ENCODE measurements at regions not wholly inside any gene's neighbourhood (a gene's known extent, or its start where the extent isn't known, plus 50 kb on each side); places are given as distances from the start of the nearest gene placed in this dataset.

DNA sequence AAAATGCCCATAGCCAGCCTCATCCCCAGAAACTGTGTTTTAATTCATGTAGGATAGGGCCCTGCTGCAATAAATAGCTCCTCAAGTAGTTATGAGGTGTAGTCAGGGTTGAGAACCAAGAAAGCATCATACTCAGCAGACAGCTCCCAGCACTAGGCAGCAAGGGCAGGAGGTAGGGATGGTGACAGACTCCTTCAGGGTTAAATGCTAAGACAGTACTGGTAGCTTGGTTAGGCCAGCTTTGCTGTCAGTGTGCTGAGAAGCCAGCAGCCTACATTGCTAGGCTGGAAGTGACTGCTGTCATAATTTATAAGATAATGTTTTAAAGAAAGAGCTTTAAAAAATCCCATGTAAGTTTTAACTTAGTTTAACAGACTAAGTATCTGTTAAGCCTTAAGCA is 113.9 kb upstream of the IMMP2L start:
- Histone ChIP-seq H2AFZ (ENCODE audit: control insufficient read depth, low read depth, low read length) (no peak overlapping the region), H3K27ac (ENCODE audit: control insufficient read depth, insufficient read depth) (no peak overlapping the region), H3K36me3 (ENCODE audit: control insufficient read depth in 2 of 2, insufficient read depth in 2 of 2, low read length in 1 of 2) (no peaks in the 10 kb centered on the region), H4K20me1 (ENCODE audit: control insufficient read depth, insufficient read depth) (no peaks in the 10 kb centered on the region), H3K4me2 (ENCODE audit: control insufficient read depth, insufficient read depth) (no peak overlapping the region), H3K4me3 (no peak overlapping the region), H3K9ac (ENCODE audit: control insufficient read depth, insufficient read depth, low read length) (no peak overlapping the region), H3K79me2 (ENCODE audit: control insufficient read depth, insufficient read depth, low read length) (no peaks in the 10 kb centered on the region), H3K9me3 (replicated peaks; ENCODE audit: control insufficient read depth, insufficient read depth, low read length) (no peaks in the 10 kb centered on the region), H3K4me1 (ENCODE audit: control insufficient read depth, insufficient read depth, low read length) (no peaks in the 10 kb centered on the region), H3K27me3 (replicated peaks in 1 of 2; ENCODE audit: control insufficient read depth in 2 of 2, insufficient read depth in 2 of 2, low read length in 1 of 2) (no peaks in the 10 kb centered on the region; a peak in 2 of 4 replicates)
- TF ChIP-seq NFYA (IDR thresholded peaks at IDR 0.05; ENCODE audit: borderline replicate concordance, low read depth, low read length) (no peak), E2F4 (IDR thresholded peaks at IDR 0.05; ENCODE audit: low read depth, low read length) (no peak), ZBED1 (IDR thresholded peaks at IDR 0.05; ENCODE audit: borderline replicate concordance) (no peak), DPF2 (IDR thresholded peaks at IDR 0.05) (no peak), SIX5 (IDR thresholded peaks at IDR 0.05; ENCODE audit: low read depth, low read length, severe bottlenecking) (no peak)
- TF ChIP-seq, protein P1, sequence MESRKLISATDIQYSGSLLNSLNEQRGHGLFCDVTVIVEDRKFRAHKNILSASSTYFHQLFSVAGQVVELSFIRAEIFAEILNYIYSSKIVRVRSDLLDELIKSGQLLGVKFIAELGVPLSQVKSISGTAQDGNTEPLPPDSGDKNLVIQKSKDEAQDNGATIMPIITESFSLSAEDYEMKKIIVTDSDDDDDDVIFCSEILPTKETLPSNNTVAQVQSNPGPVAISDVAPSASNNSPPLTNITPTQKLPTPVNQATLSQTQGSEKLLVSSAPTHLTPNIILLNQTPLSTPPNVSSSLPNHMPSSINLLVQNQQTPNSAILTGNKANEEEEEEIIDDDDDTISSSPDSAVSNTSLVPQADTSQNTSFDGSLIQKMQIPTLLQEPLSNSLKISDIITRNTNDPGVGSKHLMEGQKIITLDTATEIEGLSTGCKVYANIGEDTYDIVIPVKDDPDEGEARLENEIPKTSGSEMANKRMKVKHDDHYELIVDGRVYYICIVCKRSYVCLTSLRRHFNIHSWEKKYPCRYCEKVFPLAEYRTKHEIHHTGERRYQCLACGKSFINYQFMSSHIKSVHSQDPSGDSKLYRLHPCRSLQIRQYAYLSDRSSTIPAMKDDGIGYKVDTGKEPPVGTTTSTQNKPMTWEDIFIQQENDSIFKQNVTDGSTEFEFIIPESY (IDR thresholded peaks at IDR 0.05) = no peak
- no peak for DNase-seq (ENCODE audit: low read depth, low spot score)
- ATAC-seq = no peak
- in situ Hi-C loops (cut with MboI) (no loop called here), intact Hi-C loops (cut with micrococcal nuclease; ENCODE audit: unreplicated experiment) (no loop called here)
- RAD21 ChIA-PET (ENCODE audit: unreplicated experiment) = no interaction called here
- CTCF ChIA-PET = interaction anchor here (1.0 kb wide), 1 partner anchor 10 kb away, joined by 4 read pairs; no protein-coding TSS in a partner anchor
- SMC1A ChIA-PET (ENCODE audit: uncharacterized antibody, unreplicated experiment) = interaction anchor here (0.9 kb wide), 2 partner anchors 18 to 36 kb away, joined by 3 read pairs; no protein-coding TSS in a partner anchor
- POLR2A ChIA-PET = no interaction called here
- no peak for FAIRE-seq
- no TSS peak for BruUV-seq (replicated peaks)
